Midbrain (tissue), 1 donor: ENCODE measurements at regions not wholly inside any gene's neighbourhood (a gene's known extent, or its start where the extent isn't known, plus 50 kb on each side); places are given as distances from the start of the nearest gene placed in this dataset.
"Not testable (repeated sequence)": the region's sequence is repeated elsewhere in the genome, so short reads cannot be mapped to it uniquely, and the experiment has no call there.

Experiments used
- DNase-seq: peaks from one replicate; lab custom pipeline; 2025; lab: John Stamatoyannopoulos, UW

DNA sequence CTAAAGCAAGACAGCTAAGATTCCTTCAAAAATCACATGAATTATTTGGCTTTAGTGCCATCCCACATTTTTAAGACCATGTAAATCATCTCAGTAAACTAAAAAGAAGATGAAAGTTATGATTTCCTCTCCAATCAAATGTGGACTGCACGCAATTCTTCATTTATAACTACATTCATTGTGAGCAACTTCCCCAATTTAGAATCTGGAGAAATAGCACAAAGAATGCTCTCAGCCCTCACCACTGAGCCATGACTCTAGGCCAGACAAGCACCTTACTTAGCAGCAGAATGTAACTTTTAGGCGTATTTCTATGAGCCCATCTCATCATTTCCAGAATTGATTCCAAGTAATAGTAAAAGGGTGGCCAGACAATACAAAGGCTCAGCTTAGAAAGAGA is 616.6 kb downstream of the TLE1 start:
- no peak for DNase-seq

GRCh38 chr9:81071108-81071507 is 618.2 kb downstream of the TLE1 start:
- DNase-seq = no peak

- no peak for DNase-seq
These were observed 618.7 kb downstream of the TLE1 start for GRCh38 chr9:81070689-81071088.

- no peak for DNase-seq
These were observed 619.4 kb downstream of the TLE1 start for GRCh38 chr9:81069923-81070322.

DNA sequence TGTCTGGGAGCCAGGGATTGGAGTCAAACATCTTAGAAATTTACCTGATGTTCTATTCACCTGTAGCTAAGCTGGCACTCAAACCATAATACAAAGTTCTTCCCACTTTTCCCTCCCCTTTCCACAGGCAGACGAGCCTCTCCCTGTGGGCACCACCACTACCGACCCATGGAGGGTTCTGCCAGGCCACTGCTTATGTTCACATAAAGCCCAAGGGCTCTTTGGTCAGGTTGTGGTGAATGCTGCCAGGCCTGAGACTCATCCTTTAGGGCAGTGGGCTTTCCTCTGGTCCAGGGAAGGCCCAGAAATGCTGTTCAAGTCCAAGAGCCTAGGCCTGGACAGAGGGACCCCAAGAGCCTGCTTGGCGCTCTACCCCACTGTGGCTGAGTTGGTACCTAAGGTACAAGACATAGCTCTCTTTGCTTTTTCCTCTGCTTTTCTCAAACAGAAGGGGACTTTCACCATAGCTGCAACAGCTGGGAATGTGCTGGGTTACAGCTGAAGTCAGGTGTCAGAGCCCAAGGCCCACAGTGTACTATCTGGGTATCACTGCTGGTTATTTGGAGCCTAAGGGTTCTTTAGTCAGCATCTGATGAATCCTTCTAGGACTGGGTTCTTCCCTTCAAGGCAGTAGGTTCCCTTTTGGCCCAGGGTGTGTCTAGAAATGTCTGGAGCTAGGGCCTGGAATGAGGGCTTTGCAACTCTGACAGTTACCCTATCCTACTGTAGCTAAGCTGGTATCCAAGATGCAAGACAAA is 620.1 kb downstream of the TLE1 start:
- DNase-seq = no peak

DNA sequence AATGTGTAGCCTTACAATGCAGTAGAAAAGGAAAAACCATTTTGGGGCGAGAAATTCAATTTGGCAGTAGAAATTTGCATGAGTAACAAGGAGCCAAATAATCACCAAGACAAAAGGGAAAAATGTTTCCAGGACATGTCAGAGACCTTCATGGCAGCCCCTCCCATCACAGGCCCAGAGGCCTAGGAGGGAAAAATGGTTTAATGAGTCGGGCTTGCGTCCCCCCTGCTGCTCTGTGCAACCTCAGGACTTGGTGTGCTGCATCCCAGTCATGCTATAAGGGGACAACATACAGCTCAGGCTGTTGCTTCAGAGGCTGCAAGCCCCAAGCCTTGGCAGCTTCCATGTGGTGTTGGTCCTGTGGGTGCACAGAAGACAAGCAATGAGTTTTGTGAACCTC is 626.4 kb downstream of the TLE1 start:
- DNase-seq = not testable (repeated sequence)

DNA sequence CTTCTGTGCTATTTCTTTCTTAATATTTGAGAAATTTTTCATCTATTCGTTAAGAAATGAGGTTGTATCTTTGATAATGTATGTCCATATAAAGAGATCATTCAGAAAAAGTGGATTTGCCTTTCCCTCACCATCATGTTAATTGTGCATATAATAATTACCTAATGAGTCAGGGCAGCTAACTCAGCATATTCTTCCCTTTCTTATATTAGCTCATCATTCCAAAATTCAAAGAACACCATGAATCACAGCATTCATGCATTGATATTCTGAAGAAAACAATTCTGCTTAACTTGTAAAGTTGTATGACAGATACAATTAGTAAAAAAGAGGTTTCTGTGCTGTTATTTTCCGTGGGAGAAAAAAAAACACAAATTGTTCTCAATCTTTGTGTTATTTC is 630.6 kb downstream of the TLE1 start:
- no peak for DNase-seq

GRCh38 chr9:81053298-81054025 is 635.9 kb downstream of the TLE1 start:
- no peak for DNase-seq

GRCh38 chr9:81052846-81053245 is 636.5 kb downstream of the TLE1 start:
- no peak for DNase-seq

GRCh38 chr9:81047280-81047679 is 642.1 kb downstream of the TLE1 start:
- no peak for DNase-seq

GRCh38 chr9:81045658-81046057 is 643.7 kb downstream of the TLE1 start:
- no peak for DNase-seq

DNA sequence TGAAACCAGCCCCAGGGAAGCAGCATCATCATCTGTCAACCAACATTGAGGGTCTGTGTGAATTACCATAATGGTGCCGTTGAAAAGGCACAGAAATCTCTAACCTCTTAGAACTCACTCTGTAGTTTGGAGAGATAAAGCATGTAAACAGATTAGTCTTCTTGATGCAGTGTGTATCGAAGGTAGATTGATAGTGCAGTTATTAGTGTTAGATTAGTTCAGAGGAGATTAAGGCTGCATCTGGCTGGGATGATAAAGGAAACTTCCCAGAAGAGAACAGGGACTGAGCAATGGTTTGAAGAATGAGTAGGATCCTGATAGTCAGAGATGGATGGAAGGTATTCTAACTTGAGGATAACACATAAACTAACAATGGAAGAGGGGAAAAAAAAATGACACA is 651.5 kb downstream of the TLE1 start:
- no peak for DNase-seq

DNA sequence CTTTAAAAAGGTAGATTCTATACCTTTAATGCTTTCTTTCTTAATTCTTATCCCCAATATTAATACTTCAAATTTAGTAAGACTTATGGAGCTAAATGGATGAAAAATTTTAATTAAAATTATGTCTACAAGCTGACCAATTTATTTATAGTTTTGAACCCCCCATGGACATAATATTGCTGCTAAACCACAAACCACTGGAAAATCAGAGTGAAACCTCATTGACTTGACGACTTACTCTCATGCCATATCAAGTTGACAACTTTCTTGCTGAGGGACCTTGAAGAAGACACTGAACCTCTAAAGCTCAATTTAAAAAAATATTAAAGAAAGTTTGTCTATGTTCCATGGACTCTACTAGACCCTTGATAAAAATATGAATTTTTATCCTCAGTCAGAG is 653.7 kb downstream of the TLE1 start:
- DNase-seq = no peak

GRCh38 chr9:81035171-81035570 is 654.2 kb downstream of the TLE1 start:
- DNase-seq = no peak

- no peak for DNase-seq
These were observed 656.5 kb downstream of the TLE1 start for GRCh38 chr9:81032831-81033230.

GRCh38 chr9:81032030-81032572 is 657.2 kb downstream of the TLE1 start:
- no peak for DNase-seq

DNA sequence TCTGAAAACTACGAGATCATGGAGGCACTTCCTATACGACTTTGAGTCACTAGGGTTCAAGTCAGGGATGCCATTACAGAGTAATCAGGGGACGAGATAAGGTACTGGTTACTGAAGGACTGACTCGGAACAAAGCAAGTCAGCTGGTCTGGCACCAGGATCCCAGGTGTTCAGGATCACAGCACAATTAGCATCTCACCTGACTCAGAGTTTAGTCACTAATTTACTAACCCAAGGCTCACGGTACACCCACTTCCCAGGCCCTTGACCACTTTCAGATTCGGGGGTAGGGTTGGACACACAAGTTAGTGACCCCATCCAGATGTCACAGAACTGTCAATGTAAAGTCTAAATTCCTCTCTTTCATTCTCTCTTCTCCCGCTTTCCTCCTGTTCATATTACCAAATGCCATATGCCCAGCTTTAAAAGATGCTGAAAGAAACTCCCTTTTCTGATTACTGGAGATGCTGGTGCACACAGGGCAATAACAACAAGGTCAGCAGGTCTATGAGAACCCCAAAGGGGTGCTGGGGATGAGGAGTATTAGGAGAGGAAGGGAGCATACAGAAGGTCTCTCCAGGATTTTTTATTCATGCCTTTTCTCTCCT is 657.8 kb downstream of the TLE1 start:
- DNase-seq = no peak

DNA sequence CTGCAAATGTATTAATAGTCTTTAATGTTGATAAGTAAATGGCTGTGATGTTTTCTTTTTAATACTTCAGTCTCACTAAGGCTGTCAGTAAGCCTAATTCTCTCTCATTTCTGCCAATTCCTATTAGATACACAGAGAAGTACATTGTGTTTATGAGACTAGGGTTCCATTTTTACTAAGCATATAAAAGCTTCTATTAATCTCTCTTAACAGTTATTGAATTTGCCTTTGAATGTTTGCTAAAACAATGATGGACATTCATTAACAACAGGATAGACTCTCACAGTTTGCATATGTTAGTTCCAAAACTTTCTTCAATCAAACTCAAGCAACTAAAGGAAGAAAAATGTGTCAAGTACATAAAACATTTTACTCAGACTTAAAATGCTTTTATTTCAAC is 659.3 kb downstream of the TLE1 start:
- DNase-seq = no peak

DNA sequence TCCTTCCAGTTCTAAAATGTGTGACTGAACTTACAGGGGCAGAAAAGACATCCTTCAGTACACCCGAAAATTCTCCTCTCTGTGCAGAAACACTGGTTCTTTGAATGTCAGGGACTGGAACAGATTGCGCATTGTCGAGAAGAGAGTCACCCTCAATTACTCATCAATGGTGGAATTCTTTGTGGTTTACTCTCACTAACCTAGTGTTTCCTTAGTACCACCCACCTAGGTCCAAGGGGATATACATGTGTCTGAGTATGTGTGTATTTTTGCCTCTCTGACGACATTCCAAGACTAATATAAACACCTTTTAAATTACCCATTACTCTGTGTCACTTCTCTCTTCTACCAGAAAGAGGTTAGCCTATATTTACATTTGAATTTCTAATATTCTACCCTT is 660.8 kb downstream of the TLE1 start:
- DNase-seq = no peak

GRCh38 chr9:81022177-81022576 is 667.2 kb downstream of the TLE1 start:
- no peak for DNase-seq

GRCh38 chr9:81014945-81015344 is 674.4 kb downstream of the TLE1 start:
- DNase-seq = not testable (repeated sequence)

DNA sequence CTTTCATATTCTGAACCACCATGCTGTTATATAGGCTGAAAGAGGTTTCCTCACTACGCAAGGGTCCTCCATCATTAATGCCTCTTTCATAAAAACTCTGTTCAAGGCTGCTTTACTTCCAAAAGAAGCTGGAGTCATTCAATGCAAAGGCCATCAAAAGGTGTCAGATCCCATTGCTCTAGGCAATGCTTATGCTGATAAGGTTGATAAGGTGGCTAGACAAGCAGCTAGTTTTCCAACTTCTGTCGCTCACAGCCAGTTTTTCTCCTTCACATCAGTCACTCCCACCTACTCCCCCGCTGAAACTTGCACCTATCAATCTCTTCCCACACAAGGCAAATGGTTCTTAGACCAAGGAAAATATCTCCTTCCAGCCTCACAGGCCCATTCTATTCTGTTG is 676.2 kb downstream of the TLE1 start:
- not testable (repeated sequence) for DNase-seq

DNA sequence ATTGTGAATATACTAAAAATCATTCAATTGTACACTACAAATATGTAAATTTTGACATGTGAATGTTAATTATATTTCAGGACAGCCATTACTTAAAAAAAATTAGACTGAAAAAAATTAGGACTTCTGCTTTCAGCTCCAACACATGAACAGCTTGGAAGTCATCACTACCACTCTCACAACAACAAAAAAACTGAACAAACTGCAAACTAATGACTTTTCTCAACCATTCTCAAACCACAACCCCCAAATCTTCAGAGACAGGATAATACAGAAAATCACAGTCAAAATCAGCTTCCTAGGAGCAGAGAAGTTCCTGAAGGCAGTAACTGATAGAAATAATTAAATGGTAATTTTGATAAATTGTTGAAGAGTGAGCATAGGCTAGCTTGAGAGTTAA is 686.4 kb downstream of the TLE1 start:
- no peak for DNase-seq
